MM.1S (cell line): ENCODE measurements at regions not wholly inside any gene's neighbourhood (a gene's known extent, or its start where the extent isn't known, plus 50 kb on each side); places are given as distances from the start of the nearest gene placed in this dataset.

Experiments used
- DNase-seq: peaks from one replicate; pipeline ENCODE4 v3.0.0-alpha.2; 2015
- H2AFZ ChIP-seq: fragments of 300-600 bp; sonication (generic); 2 replicates; pipeline ENCODE4 v1.6.0; 2016; ENCODE audit warnings: antibody characterized with exemption, low read length
- H3F3A ChIP-seq: fragments of 300-600 bp; sonication (generic); 2 replicates; pipeline ENCODE4 v1.6.1; 2016; ENCODE audit warnings: mild to moderate bottlenecking, antibody characterized with exemption, low read length, moderate library complexity, mixed read lengths; ENCODE audit not compliant: insufficient read depth
- H3K27ac ChIP-seq: fragments of 300-600 bp; sonication (generic); 2 replicates; pipeline ENCODE4 v1.5.1; 2016; ENCODE audit warnings: mild to moderate bottlenecking, low read length
- H3K27me3 ChIP-seq: fragments of 300-600 bp; sonication (generic); replicated peaks from 2 replicates; pipeline ENCODE4 v1.6.0; 2016; ENCODE audit warnings: low read length; ENCODE audit not compliant: insufficient read depth
- H3K36me3 ChIP-seq: fragments of 300-600 bp; sonication (generic); replicated peaks from 2 replicates; pipeline ENCODE4 v1.6.1; 2016; ENCODE audit warnings: mild to moderate bottlenecking, low read length, mixed read lengths; ENCODE audit not compliant: insufficient read depth
- H3K4me1 ChIP-seq: fragments of 300-600 bp; sonication (generic); 2 replicates; pipeline ENCODE4 v1.6.1; 2016; ENCODE audit warnings: low read length, mixed read lengths
- H3K4me2 ChIP-seq: fragments of 300-600 bp; sonication (generic); 2 replicates; pipeline ENCODE4 v1.6.0; 2016; ENCODE audit warnings: low read depth, low read length
- H3K4me3 ChIP-seq: fragments of 300-600 bp; sonication (generic); 2 replicates; pipeline ENCODE4 v1.5.1; 2016; ENCODE audit warnings: low read length, mixed read lengths
- H3K79me2 ChIP-seq: fragments of 300-600 bp; sonication (generic); 2 replicates; pipeline ENCODE4 v1.6.1; 2016; ENCODE audit warnings: mixed run types, low read length, mixed read lengths
- H3K9ac ChIP-seq: fragments of 300-600 bp; sonication (generic); 2 replicates; pipeline ENCODE4 v1.6.1; 2016; ENCODE audit warnings: low read length, mixed read lengths
- H3K9me2 ChIP-seq: fragments of 300-600 bp; sonication (generic); replicated peaks from 2 replicates; pipeline ENCODE4 v1.6.1; 2016; ENCODE audit warnings: mild to moderate bottlenecking, low read length, mixed read lengths; ENCODE audit not compliant: insufficient read depth
- H3K9me3 ChIP-seq: fragments of 300-600 bp; sonication (generic); replicated peaks from 2 replicates; pipeline ENCODE4 v1.6.1; 2016; ENCODE audit warnings: mild to moderate bottlenecking, low read length, mixed read lengths; ENCODE audit not compliant: insufficient read depth
- H4K20me1 ChIP-seq: fragments of 300-600 bp; sonication (generic); 2 replicates; pipeline ENCODE4 v1.6.1; 2016; ENCODE audit warnings: mild to moderate bottlenecking, low read length, moderate library complexity, mixed read lengths; ENCODE audit not compliant: insufficient read depth
- EZH2 ChIP-seq: fragments of 300-600 bp; sonication (generic); optimal IDR thresholded peaks from 2 replicates; pipeline ENCODE3; 2017; ENCODE audit warnings: low read depth, mild to moderate bottlenecking, antibody characterized with exemption, low read length, mixed read lengths
- EZH2phosphoT487 ChIP-seq: fragments of 300-600 bp; sonication (generic); IDR thresholded peaks from 2 replicates; pipeline ENCODE4 v1.6.1; 2018; ENCODE audit warnings: antibody characterized with exemption, low read length
- TF ChIP-seq, protein P1 (sequence below): fragments of 300-600 bp; sonication (generic); IDR thresholded peaks from 2 replicates; pipeline ENCODE4 v1.5.1; 2016; ENCODE audit warnings: antibody characterized with exemption, low read length, mixed read lengths

- no peaks in the 10 kb centered on the region for H3K9me2 ChIP-seq
- no peak overlapping the region for H2AFZ ChIP-seq
- TF ChIP-seq, protein P1, sequence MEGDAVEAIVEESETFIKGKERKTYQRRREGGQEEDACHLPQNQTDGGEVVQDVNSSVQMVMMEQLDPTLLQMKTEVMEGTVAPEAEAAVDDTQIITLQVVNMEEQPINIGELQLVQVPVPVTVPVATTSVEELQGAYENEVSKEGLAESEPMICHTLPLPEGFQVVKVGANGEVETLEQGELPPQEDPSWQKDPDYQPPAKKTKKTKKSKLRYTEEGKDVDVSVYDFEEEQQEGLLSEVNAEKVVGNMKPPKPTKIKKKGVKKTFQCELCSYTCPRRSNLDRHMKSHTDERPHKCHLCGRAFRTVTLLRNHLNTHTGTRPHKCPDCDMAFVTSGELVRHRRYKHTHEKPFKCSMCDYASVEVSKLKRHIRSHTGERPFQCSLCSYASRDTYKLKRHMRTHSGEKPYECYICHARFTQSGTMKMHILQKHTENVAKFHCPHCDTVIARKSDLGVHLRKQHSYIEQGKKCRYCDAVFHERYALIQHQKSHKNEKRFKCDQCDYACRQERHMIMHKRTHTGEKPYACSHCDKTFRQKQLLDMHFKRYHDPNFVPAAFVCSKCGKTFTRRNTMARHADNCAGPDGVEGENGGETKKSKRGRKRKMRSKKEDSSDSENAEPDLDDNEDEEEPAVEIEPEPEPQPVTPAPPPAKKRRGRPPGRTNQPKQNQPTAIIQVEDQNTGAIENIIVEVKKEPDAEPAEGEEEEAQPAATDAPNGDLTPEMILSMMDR = no peak
- no peak for TF ChIP-seq EZH2
- TF ChIP-seq EZH2phosphoT487 = no peak
- H3K9me3 ChIP-seq = no peaks in the 10 kb centered on the region
- no peaks in the 10 kb centered on the region for H3K27me3 ChIP-seq
- no peaks in the 10 kb centered on the region for H3K4me1 ChIP-seq
- no peaks in the 10 kb centered on the region for H3K79me2 ChIP-seq
- no peaks in the 10 kb centered on the region for H3K36me3 ChIP-seq
- no peak overlapping the region for H3K4me3 ChIP-seq
- H3F3A ChIP-seq = no peaks in the 10 kb centered on the region
- DNase-seq = no peak
- no peak overlapping the region for H3K27ac ChIP-seq
- H3K9ac ChIP-seq = no peak overlapping the region
- no peak overlapping the region for H3K4me2 ChIP-seq
- no peaks in the 10 kb centered on the region for H4K20me1 ChIP-seq
Observed at GRCh38 chr4:60989141-60989540, 211.0 kb upstream of the ADGRL3 start.

DNA sequence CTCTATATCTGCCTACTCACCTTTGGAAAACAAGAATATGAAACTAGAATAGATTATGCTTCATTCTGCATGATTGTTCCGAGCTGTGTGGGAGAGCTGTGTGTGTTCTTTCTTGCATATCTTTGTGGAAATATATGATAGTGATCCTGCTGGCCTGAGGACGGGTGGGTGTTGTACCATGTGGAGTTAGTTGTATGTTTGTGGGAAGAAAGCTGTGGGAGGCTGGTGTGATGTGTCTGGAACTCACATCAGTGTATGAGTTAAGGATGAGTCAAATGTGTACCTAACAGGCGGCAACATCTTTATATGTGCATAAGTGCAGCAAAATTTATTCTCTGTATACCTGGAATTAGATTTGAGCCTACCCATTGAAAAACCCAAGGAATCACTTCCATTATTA is 208.1 kb upstream of the ADGRL3 start:
- H3K27me3 ChIP-seq = no peaks in the 10 kb centered on the region
- H3K79me2 ChIP-seq = no peaks in the 10 kb centered on the region
- H3F3A ChIP-seq = no peaks in the 10 kb centered on the region
- no peak for DNase-seq
- no peak for TF ChIP-seq EZH2
- TF ChIP-seq EZH2phosphoT487 = no peak
- TF ChIP-seq, protein P1 = no peak
- no peaks in the 10 kb centered on the region for H3K9me3 ChIP-seq
- no peaks in the 10 kb centered on the region for H3K4me1 ChIP-seq
- no peaks in the 10 kb centered on the region for H3K36me3 ChIP-seq
- no peak overlapping the region for H2AFZ ChIP-seq
- no peak overlapping the region for H3K4me3 ChIP-seq
- H3K27ac ChIP-seq = no peak overlapping the region
- no peaks in the 10 kb centered on the region for H3K9me2 ChIP-seq
- no peak overlapping the region for H3K4me2 ChIP-seq
- H4K20me1 ChIP-seq = no peaks in the 10 kb centered on the region
- no peak overlapping the region for H3K9ac ChIP-seq

DNA sequence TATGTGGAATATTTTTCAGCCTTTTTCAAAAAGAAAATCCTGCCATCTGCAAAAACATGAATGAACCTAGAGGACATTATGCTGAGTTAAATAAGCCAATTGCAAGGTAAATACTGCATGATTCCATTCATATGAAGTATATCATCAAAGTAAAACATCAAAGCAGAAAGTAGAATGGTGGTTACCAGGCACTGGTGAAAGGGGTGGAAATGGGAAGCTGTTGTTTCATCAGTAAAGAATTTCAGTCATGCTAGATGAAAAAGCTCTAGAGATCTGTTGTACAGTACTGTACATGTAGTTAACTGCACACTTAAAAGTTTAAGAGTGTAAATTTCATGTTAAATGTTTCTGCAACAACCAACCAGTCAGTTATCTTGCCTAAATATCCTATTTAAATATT is 196.8 kb upstream of the ADGRL3 start:
- no peak for DNase-seq
- Histone ChIP-seq H3K79me2 (no peaks in the 10 kb centered on the region), H2AFZ (no peak overlapping the region), H4K20me1 (no peaks in the 10 kb centered on the region), H3K4me2 (no peak overlapping the region), H3K4me1 (no peaks in the 10 kb centered on the region), H3F3A (no peaks in the 10 kb centered on the region), H3K36me3 (no peaks in the 10 kb centered on the region), H3K9ac (no peak overlapping the region), H3K27me3 (no peaks in the 10 kb centered on the region), H3K9me3 (no peaks in the 10 kb centered on the region), H3K27ac (no peak overlapping the region), H3K4me3 (no peak overlapping the region), H3K9me2 (no peaks in the 10 kb centered on the region)
- TF ChIP-seq EZH2 (no peak), EZH2phosphoT487 (no peak)
- TF ChIP-seq, protein P1 = no peak
